ENCODE measurements at regions not wholly inside any gene's neighbourhood (a gene's known extent, or its start where the extent isn't known, plus 50 kb on each side); places are given as distances from the start of the nearest gene placed in this dataset.
"Not testable (repeated sequence)": the region's sequence is repeated elsewhere in the genome, so short reads cannot be mapped to it uniquely, and the experiment has no call there.

- TF ChIP-seq ZFX (IDR thresholded peaks at IDR 0.05): no peak
- TF ChIP-seq, protein P1, sequence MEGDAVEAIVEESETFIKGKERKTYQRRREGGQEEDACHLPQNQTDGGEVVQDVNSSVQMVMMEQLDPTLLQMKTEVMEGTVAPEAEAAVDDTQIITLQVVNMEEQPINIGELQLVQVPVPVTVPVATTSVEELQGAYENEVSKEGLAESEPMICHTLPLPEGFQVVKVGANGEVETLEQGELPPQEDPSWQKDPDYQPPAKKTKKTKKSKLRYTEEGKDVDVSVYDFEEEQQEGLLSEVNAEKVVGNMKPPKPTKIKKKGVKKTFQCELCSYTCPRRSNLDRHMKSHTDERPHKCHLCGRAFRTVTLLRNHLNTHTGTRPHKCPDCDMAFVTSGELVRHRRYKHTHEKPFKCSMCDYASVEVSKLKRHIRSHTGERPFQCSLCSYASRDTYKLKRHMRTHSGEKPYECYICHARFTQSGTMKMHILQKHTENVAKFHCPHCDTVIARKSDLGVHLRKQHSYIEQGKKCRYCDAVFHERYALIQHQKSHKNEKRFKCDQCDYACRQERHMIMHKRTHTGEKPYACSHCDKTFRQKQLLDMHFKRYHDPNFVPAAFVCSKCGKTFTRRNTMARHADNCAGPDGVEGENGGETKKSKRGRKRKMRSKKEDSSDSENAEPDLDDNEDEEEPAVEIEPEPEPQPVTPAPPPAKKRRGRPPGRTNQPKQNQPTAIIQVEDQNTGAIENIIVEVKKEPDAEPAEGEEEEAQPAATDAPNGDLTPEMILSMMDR (conservative IDR thresholded peaks at IDR 0.05): no peak
- H3K27ac ChIP-seq: no peak overlapping the region
These were observed 1405.1 kb downstream of the PCDH9 start for GRCh38 chr13:65825039-65825438.

- no peak for TF ChIP-seq ZFX (IDR thresholded peaks at IDR 0.05)
- TF ChIP-seq, protein P1 (conservative IDR thresholded peaks at IDR 0.05): no peak
- H3K27ac ChIP-seq: no peak overlapping the region
These were observed 1422.1 kb downstream of the PCDH9 start for GRCh38 chr13:65808061-65808460.

- TF ChIP-seq, protein P1 (conservative IDR thresholded peaks at IDR 0.05): no peak
- TF ChIP-seq ZFX (IDR thresholded peaks at IDR 0.05): no peak
- H3K27ac ChIP-seq: no peak overlapping the region
These were observed 1426.4 kb downstream of the PCDH9 start for GRCh38 chr13:65803530-65804392.

GRCh38 chr13:65789815-65790214, 1440.3 kb downstream of the PCDH9 start:
- no peak for TF ChIP-seq ZFX (IDR thresholded peaks at IDR 0.05)
- TF ChIP-seq, protein P1 (conservative IDR thresholded peaks at IDR 0.05): no peak
- H3K27ac ChIP-seq: no peak overlapping the region

DNA sequence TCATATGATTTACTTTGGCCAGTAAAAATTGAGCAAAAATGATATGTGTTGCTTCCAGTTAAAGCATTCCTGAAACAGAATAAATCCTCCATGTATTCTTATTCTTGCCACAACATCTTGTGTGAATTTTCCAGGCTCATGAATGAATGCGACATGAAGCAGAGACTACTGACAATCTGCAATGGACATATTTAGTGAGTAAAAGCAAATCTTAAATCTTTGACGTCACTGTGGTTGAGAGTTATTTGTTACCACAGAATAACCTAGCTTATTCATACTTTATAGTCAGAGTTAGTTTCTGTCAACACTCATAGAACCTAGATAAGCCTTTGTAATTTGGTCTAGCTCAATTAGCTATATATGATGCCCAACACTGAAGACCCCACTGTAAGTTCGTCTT, 1443.1 kb downstream of the PCDH9 start:
- TF ChIP-seq, protein P1 (conservative IDR thresholded peaks at IDR 0.05): no peak
- no peak for TF ChIP-seq ZFX (IDR thresholded peaks at IDR 0.05)
- no peak overlapping the region for H3K27ac ChIP-seq

- no peak overlapping the region for H3K27ac ChIP-seq
- TF ChIP-seq, protein P1 (conservative IDR thresholded peaks at IDR 0.05): no peak
- no peak for TF ChIP-seq ZFX (IDR thresholded peaks at IDR 0.05)
These were observed 1445.9 kb downstream of the PCDH9 start for GRCh38 chr13:65784088-65784816.

DNA sequence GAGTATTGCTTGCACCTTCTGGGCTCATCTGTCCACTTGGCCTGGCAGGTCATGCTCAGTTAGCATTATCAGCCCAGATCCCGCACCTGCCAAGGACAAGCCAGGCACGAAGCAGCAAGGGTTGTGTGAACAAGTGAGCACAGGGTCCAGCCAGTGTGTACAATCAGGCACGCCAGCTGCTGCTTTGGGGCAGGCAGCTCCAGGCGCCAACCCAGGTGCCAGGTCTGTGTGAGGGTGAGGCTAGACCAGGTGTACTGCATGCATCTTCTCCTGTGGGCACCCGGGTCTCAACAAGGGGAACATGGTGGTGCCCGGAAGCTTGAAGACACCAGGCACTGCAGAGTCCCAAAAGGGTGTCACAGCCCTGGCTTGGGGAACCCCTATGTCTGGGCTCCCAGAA, 1446.8 kb downstream of the PCDH9 start:
- H3K27ac ChIP-seq: no peak overlapping the region
- TF ChIP-seq, protein P1 (conservative IDR thresholded peaks at IDR 0.05): no peak
- TF ChIP-seq ZFX (IDR thresholded peaks at IDR 0.05): no peak

- H3K27ac ChIP-seq: not testable (repeated sequence)
These were observed 1458.3 kb downstream of the PCDH9 start for GRCh38 chr13:65771704-65772313.

All from C4-2B (cell line).